ENCODE measurements at regions not wholly inside any gene's neighbourhood (a gene's known extent, or its start where the extent isn't known, plus 50 kb on each side); places are given as distances from the start of the nearest gene placed in this dataset.
A peak's percentile ranks its signal among the peaks of the same experiment; 100 is the strongest.

DNA sequence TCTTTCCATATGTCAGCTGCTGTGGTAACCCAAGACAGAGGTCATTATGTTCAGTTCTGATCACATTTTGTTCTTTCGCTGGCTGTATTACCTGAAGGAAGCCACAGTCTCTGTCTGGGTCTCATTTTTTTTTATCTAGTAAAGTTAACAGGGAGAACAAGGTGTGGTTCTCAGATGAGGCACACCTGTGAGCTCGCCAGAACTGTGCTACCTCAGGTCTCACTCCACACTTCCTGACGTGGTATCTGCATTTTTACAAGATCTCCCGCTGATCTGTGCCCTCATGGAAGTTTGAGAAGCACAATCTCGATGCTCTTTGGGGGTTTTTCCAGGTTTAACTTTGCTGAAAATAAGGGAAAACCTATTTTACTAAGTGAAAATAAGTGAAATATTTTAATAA lies 169.5 kb upstream of the CENPW start (continued):
- TF ChIP-seq, protein P1, sequence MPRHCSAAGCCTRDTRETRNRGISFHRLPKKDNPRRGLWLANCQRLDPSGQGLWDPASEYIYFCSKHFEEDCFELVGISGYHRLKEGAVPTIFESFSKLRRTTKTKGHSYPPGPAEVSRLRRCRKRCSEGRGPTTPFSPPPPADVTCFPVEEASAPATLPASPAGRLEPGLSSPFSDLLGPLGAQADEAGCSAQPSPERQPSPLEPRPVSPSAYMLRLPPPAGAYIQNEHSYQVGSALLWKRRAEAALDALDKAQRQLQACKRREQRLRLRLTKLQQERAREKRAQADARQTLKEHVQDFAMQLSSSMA (CRISPR knock-in tag; IDR thresholded peaks at IDR 0.05) = no peak
- TF ChIP-seq PCBP2 (IDR thresholded peaks at IDR 0.05; ENCODE audit: low read depth, low read length, poor library complexity, severe bottlenecking) (no peak), ARID3B (CRISPR knock-in tag; IDR thresholded peaks at IDR 0.05; ENCODE audit: borderline replicate concordance) (no peak), KLF1 (tag; IDR thresholded peaks at IDR 0.05) (no peak)
- TF ChIP-seq, protein P2, sequence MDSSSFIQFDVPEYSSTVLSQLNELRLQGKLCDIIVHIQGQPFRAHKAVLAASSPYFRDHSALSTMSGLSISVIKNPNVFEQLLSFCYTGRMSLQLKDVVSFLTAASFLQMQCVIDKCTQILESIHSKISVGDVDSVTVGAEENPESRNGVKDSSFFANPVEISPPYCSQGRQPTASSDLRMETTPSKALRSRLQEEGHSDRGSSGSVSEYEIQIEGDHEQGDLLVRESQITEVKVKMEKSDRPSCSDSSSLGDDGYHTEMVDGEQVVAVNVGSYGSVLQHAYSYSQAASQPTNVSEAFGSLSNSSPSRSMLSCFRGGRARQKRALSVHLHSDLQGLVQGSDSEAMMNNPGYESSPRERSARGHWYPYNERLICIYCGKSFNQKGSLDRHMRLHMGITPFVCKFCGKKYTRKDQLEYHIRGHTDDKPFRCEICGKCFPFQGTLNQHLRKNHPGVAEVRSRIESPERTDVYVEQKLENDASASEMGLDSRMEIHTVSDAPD (CRISPR knock-in tag; IDR thresholded peaks at IDR 0.05) = no peak
- TF ChIP-seq, protein P3, sequence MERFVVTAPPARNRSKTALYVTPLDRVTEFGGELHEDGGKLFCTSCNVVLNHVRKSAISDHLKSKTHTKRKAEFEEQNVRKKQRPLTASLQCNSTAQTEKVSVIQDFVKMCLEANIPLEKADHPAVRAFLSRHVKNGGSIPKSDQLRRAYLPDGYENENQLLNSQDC (CRISPR knock-in tag; IDR thresholded peaks at IDR 0.05) = no peak

GRCh38 chr6:126170978-126171382 lies 168.9 kb upstream of the CENPW start:
- no peak overlapping the region for H3K4me2 ChIP-seq (ENCODE audit: insufficient read depth, low read length)
- H3K9ac ChIP-seq (ENCODE audit: insufficient read depth in 1 of 2, low read depth in 2 of 2, low read length in 2 of 2) = no peak overlapping the region
- DNase-seq (ENCODE audit: extremely low read depth in 1 of 4, low spot score in 3 of 4) (peak in 2 of 4 experiments; percentile 51 to 76), ATAC-seq (peak; percentile 91), FAIRE-seq (peak; percentile 82)
- H3K27me3 ChIP-seq (ENCODE audit: control insufficient read depth in 2 of 2, insufficient read depth in 2 of 2, low read length in 2 of 2) = no peaks in the 10 kb centered on the region
- WGBS (ENCODE audit: insufficient coverage, low coverage, missing lambda C conversion rate) = 3% methylated on average over 5 of the region's 5 CpGs
- no peaks in the 10 kb centered on the region for H3K9me3 ChIP-seq (replicated peaks; ENCODE audit: control insufficient read depth, insufficient read depth, low read depth, low read length)
- no TSS peak for BruUV-seq (replicated peaks)
- peak overlapping the region; percentile 71 for H2AFZ ChIP-seq (ENCODE audit: low read depth, low read length)
- no peaks in the 10 kb centered on the region for H3K36me3 ChIP-seq (ENCODE audit: control insufficient read depth, insufficient read depth, low read length)
- ChIA-PET CTCF (ENCODE audit: low intra/inter-chr PET ratio) (interaction anchor here (0.8 to 1.4 kb wide), 2 partner anchors 137 kb away, joined by 3 to 4 read pairs; no protein-coding TSS in a partner anchor), POLR2A (interaction anchor here (0.8 kb wide), 1 partner anchor 106 kb away, joined by 3 read pairs; no protein-coding TSS in a partner anchor)
- in situ Hi-C loops (cut with MboI) = no loop called here
- H3K9me1 ChIP-seq (ENCODE audit: control insufficient read depth, insufficient read depth, low read length) = no peaks in the 10 kb centered on the region
- no peaks in the 10 kb centered on the region for H3K79me2 ChIP-seq (ENCODE audit: control insufficient read depth, insufficient read depth, low read length)
- no peak overlapping the region for H3K27ac ChIP-seq (ENCODE audit: extremely low read depth, low read depth, low read length)
- H3K4me3 ChIP-seq = no peak overlapping the region
- no peaks in the 10 kb centered on the region for H4K20me1 ChIP-seq (replicated peaks; ENCODE audit: control insufficient read depth, insufficient read depth, low read length)
- H3K4me1 ChIP-seq (replicated peaks in 1 of 2; ENCODE audit: control insufficient read depth in 2 of 2, insufficient read depth in 2 of 2, low read length in 2 of 2) = peaks cover 0 to 11% of the 10 kb centered on the region in 2 experiments; a peak in 2 of 5 replicates
- intact Hi-C loops (cut with micrococcal nuclease) = loop anchor here (1.0 to 10.0 kb wide), 7 partner anchors 44 to 856 kb away; partner anchors contain the start of gene CENPW
- TF ChIP-seq ZC3H11A (IDR thresholded peaks at IDR 0.05; ENCODE audit: low read depth, low read length) = no peak
- TF ChIP-seq CEBPB (tag; IDR thresholded peaks at IDR 0.05) = no peak
- TF ChIP-seq, protein P4, sequence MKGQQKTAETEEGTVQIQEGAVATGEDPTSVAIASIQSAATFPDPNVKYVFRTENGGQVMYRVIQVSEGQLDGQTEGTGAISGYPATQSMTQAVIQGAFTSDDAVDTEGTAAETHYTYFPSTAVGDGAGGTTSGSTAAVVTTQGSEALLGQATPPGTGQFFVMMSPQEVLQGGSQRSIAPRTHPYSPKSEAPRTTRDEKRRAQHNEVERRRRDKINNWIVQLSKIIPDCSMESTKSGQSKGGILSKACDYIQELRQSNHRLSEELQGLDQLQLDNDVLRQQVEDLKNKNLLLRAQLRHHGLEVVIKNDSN (CRISPR knock-in tag; IDR thresholded peaks at IDR 0.05) = no peak
- TF ChIP-seq YY1 (IDR thresholded peaks at IDR 0.05; ENCODE audit: borderline replicate concordance in 1 of 3, control insufficient read depth in 1 of 3, extremely low read depth in 1 of 3, insufficient read depth in 3 of 3, insufficient read length in 1 of 3, insufficient replicate concordance in 2 of 3, low read depth in 1 of 3, low read length in 2 of 3) = no peak
- TF ChIP-seq FOSL1 (tag; conservative IDR thresholded peaks at IDR 0.05) = peak; percentile 40; the same call in 1 of the 2 replicates
- TF ChIP-seq RCOR1 (IDR thresholded peaks at IDR 0.05; ENCODE audit: borderline replicate concordance in 1 of 2, low read depth in 2 of 2, low read length in 2 of 2) = peak in 1 of 2 experiments; percentile 8; a peak in 1 of 4 replicates
- TF ChIP-seq ZNF586 (CRISPR knock-in tag; conservative IDR thresholded peaks at IDR 0.05) = no peak
